Stimulated activated CD4-positive, alpha-beta T cell treated with anti-CD3 and anti-CD28 coated beads, Interleukin-2, amount 100 ng/mL, for 48 hours (primary cell): ENCODE measurements at regions not wholly inside any gene's neighbourhood (a gene's known extent, or its start where the extent isn't known, plus 50 kb on each side); places are given as distances from the start of the nearest gene placed in this dataset.
"Not testable (repeated sequence)": the region's sequence is repeated elsewhere in the genome, so short reads cannot be mapped to it uniquely, and the experiment has no call there.

Source experiments
- DNase-seq, 2 donors: peaks; one replicate each; pipeline ENCODE4 v3.0.0-alpha.2; 2020

DNA sequence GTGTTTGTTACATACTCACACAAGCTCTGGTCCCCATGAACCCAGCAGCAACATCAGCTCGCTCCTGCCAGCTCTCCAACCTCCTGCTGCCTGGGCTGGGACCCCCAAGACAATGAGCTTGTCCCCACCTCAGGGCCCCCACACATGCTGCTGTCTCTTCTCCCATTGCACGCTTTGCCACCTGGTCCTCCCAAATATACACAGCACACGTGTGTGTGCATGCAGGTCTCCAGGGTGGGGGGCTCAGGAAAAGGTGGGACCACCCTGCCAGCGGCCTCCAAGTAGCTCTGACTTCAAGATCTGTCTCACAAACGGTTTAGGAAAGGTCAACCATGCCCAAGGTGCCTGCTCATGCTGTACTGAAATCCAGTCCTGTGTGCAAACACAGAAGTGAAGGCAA is 68.1 kb upstream of the CCND1 start:
- DNase-seq, result no peak

DNA sequence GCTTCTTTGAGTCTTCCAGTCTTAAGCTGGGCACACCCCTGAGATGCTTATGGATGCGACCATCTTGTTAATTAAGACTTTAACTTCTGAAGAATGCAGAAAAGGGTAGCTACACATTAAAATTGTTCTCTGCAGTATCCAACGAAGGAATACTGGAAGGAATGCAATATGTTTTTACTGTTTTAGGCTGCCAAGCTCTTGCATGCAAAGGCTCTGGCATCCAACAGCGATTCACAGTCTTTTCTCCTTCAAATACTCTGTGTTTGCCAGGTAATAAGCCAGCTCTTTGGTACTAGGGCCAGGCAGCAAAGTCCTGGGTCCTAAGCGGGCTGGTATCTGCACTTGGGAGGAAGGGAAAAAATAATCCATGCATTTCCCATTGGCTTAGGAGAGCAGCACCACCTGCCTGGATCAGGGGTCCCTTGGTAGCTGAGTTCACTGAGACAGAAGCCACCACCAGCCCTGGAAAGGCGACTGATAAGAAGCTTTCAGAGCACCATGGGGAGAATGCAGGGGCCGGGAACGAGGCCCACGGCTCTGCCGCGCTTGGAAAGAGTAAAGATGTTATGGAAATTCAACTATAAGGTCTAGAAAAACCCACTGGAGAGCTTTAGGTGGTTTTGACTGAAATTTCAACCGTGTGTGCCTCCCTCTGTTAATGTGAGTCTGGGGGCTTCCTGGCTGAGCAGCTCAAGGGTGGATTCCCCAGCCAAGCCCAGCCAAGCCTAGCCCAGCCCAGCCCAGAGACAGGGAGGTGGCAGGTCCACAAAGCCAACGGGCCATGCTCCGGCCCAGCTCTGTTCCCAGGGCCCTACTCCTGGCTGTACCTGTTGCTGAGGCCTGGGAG is 67.0 kb upstream of the CCND1 start:
- DNase-seq, result no peak

DNA sequence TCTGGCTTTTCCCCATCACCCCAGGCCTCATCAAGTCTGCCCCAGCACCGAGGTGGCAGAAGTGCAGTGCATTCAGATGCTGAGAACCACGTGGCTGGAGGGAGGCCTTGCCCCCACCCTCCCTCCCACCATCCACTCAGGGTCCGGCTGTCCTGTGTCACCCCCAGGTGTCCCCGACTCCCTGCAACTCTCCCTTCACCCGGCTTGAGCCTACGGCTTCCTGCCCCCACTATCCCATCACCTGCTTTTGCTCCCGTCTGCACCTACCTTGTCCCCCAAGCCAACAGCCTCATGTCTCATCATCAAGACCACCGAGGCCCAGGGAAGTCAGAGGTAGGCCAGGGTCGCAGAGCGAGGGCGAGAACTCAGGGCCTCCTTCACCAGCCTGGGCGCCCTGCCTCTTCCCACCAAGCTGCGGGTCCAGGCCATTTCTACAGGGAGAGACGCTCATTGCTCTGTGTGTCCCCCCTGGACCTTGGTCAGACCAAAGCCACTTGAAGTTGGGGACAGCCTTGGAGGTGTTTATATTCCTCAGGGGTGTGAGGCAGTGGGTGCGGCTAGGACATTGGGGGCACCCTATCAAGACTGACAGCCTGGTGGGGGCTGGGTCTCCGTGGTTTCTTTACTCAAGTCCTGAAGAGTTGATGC is 66.2 kb upstream of the CCND1 start:
- DNase-seq, result no peak

DNA sequence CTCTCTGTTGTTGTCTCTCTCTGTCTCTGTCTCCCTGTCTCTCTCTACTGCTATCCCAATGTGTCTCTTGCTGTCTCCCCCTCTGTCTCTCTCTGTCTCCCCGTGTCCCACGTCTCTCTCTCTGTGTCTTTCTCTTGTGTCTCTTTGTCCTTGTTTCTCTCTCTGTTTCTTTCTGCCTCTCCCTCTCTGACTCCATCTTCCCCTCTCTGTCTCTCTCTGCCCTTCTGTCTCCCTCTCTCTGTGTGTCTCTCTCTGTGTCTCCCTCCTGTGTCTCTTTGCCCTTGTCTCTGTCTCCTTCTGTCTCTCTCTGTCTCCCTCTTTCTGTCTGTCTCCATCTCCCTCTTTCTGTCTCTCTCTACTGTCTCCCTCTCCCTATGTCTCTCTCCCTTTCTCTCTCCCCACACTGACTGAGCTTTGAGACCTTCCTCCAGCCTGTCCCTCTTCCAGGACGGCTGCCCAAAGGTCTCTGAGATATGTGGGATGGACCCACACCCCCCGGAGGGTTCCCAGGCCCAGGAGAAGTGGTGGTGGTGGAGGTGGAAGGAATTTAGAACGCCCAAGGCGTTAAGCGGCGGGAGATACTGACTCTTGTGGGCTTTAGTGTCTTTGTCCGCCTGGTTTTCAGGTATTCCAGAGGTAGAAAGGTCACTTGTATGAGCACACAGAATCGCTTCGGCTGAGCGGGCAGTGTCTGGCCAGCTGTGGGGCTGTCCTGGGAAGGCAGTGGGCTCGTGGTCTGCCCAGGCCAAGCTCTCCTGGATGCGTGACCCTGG is 65.5 kb upstream of the CCND1 start:
- DNase-seq, result no peak

DNA sequence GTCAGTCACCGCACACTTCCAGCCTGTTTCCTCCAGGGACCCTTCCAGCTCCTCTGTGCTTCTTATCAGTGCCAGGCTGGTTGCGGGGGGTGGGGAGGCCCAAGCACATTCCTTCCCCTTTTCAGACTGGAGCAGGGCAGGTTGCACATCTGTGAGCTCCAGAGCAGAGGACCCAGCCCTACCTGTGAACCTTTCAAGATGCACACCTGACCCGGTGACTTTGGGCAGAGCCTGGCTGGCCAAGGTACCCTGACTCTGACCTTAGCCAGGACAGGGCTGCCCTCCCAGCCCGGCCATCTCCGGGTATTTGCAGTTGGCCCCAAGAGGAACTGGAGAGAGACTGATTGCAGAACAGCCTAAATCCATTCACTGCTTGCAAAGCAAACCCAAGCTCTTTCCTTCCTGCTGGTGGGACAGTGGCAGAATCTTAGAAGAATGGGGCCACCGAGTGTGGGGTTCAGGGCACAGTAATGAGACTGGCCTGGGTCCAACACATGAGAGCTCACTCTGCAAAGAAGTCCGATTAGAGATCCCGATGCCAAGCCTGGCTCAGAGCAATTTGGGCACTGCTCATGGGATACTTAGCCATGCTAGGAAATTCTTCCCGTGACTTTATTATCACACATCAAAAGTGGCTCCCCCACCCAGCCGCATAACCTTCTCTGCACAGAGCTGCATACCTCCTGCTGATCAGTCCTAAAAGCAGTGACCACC is 64.7 kb upstream of the CCND1 start:
- DNase-seq, result no peak

DNA sequence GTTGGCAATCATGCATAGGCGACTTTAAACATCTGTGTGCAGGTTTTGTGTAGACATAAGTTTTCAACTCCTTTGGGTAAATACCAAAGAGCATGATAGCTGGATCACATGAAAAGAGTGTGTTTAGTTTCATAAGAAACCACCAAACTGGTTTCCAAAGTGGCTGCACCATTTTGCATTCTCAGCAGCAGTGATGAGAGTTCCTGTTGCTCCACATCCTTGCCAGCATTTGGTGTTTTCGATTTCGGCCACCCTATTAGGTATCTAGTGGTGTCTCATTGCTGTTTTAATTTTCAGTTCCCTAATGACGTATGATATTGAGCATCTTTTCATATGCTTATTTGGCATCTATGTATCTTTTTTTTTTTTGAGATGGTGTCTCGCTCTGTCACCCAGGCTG is 62.8 kb upstream of the CCND1 start:
- DNase-seq, result no peak

DNA sequence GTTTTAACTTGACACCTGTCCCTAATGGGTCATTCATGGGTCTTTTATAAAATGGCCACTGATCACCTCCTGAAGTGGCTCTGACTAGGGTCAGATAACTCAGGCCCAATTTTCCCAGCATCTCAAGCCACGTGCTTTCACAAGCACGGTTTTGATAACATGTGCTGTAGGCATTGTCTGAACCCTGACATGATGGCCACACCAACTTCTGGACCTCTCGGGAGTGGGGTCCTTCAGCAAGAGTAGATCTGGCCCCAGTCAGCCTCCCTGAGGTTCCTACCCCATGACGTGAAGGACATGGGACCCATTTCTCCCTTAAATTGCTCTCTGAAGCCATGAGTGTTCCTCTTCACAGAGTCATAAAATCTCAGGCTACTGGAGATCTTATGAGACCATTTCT is 60.4 kb upstream of the CCND1 start:
- DNase-seq, result no peak

DNA sequence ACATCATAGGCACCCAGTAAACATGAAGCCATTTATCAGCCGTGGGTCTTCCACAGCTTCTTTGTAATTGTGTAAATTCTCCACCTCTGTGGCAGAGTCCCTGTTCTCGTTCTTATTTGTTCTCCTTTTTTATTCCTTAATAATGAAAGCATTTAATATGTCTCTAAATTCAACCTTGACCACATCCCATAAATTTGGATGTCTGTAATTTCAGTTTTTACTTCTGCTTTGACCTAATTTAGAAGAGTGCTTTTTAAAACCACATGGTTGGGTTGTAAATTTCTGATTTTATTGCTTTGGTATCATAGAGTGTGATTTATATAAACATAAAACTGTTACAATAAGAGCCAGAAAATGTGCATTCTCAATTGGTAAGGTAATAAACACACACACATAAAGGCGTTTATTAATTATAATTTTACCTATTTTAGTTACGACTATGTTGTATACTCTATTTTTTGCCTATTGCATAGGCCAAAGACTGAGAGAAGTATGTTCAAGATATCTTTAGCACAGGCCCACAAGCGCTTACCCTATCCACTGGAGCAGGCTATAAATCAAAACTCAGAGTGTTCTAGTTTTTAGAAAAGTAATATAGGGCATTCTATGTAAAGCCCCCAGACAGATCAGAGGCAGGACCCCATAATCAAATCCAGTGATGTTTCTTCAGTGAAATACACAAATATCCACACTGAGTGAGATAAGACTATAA is 58.0 kb upstream of the CCND1 start:
- DNase-seq, result no peak

DNA sequence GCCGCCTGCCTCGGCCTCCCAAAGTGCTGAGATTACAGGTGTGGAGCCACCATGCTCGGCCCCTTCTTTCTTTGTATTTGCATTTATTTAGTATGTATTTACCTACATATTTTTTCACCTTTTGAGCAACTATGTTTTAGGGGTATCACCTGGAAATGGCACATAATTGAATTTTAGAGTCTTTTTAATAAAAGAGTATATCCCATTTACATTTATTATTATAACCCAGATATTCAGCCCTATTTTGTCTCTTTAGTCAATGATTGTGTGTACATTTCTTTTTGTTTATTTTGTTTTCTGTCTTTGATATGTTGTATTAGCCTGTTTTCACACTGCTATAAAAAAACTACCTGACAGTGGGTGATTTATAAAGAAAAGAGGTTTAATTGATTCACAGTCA is 56.8 kb upstream of the CCND1 start:
- DNase-seq, result no peak

DNA sequence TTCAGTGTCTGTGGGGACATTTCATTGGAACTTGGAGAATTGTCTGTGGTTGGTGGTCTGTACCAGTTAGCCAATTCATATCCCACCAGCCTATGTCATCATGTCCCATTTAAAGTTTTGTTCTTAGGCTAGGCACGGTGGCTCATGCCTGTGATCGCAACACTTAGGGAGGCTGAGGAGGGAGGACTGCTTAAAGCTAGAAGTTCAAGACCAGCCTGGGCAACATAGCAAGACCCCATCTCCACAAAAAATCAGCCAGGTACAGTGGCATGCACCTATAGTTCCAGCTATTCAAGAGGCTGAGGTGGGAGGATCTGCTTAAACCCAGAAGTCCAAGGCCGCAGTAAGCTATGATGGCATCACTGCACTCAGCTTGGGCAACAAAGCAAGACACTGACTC is 55.6 kb upstream of the CCND1 start:
- no peak for DNase-seq

DNA sequence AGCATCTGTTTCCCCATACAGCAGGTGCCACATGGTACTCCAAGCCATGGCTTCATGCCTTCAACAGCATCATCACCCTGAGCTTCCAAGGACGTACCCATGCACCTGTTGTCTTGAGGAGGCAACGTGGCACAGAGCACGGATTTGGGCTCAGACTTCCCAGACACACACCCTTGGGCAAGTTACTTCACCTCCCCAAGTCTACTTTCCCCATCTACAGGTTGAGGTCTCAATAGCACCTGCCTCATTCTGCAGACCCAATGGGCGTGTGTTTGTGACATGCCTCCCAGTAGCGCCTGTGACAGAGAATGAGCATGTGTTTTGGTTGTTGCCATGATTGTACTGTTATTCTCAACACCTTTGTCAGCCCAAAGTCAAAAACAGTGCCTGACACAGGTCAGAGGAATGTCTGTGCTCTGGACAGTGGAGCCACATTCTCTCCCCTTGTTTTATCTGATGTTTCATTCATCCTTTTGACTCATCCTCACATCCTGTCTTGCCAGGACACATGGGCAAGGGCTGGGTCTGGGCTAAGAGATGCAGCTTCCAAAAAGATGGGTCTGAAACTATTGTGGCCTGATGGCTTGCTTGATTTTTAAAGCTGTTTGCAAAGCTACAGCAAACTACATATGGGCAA is 53.4 kb upstream of the CCND1 start:
- no peak for DNase-seq

DNA sequence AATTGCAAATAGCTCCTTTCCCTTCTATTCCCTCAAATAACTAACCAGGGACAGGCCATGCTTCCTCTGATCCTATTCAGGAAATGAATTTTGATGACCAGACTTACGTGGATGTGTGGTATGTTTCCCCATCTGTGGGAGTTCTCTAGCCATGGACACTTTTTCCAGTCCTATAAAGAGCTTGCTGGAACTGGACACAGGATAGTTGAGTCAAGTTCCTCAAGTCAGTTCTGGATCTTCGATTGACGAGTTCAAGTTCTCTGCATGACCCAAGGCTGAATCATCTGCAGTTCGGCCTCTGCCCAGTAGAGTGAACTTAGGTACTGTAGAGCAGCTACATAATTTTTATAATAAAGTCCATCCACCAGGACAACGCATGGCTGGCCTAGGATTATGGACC is 52.7 kb upstream of the CCND1 start:
- no peak for DNase-seq

DNA sequence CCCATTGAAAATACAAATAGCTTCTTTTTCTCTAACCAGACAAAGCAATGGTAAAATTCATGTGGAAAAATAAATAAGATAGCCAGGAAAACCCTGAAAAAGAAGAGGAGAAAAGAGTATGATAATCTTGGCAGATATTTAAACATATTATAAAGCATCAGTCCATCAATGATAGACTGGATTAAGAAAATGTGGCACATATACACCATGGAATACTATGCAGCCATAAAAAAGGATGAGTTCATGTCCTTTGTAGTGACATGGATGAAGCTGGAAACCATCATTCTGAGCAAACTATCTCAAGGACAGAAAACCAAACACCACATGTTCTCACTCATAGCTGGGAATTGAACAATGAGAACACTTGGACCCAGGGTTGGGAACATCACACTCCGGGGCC is 50.9 kb upstream of the CCND1 start:
- DNase-seq, result not testable (repeated sequence)
